ENCODE measurements at regions not wholly inside any gene's neighbourhood (a gene's known extent, or its start where the extent isn't known, plus 50 kb on each side); places are given as distances from the start of the nearest gene placed in this dataset.

- TF ChIP-seq GTF3C2 (IDR thresholded peaks at IDR 0.05; ENCODE audit: borderline replicate concordance, extremely low read depth, insufficient read length) = no peak
- no peak for TF ChIP-seq ZNF780A (CRISPR knock-in tag; IDR thresholded peaks at IDR 0.05)
- no peak for TF ChIP-seq EP400 (IDR thresholded peaks at IDR 0.05)
- TF ChIP-seq XRCC5 (IDR thresholded peaks at IDR 0.05; ENCODE audit: low read depth, low read length) = no peak
- no peak for TF ChIP-seq E4F1 (CRISPR knock-in tag; IDR thresholded peaks at IDR 0.05; ENCODE audit: borderline replicate concordance)
- TF ChIP-seq ZNF274 (IDR thresholded peaks at IDR 0.05; ENCODE audit: borderline replicate concordance, low read depth, low read length) = no peak
- TF ChIP-seq TCFL5 (CRISPR knock-in tag; conservative IDR thresholded peaks at IDR 0.05) = no peak
- TF ChIP-seq CREB1 (IDR thresholded peaks at IDR 0.05) = no peak
- TF ChIP-seq CREB1 (CRISPR knock-in tag; IDR thresholded peaks at IDR 0.05) = no peak
Observed at GRCh38 chr2:2872309-2872617, 505.4 kb downstream of the EIPR1 start (continued).

All from K562 (cell line).